HG02610 (cell line): ENCODE measurements at regions not wholly inside any gene's neighbourhood (a gene's known extent, or its start where the extent isn't known, plus 50 kb on each side); places are given as distances from the start of the nearest gene placed in this dataset.
"Not testable (repeated sequence)": the region's sequence is repeated elsewhere in the genome, so short reads cannot be mapped to it uniquely, and the experiment has no call there.

Experiments used
- ATAC-seq: cut with Tn5 transposase; IDR thresholded peaks from one replicate; pipeline ENCODE4 v1.9.1; 2021; ENCODE audit warnings: mild to moderate bottlenecking, moderate library complexity; ENCODE audit not compliant: unreplicated experiment

DNA sequence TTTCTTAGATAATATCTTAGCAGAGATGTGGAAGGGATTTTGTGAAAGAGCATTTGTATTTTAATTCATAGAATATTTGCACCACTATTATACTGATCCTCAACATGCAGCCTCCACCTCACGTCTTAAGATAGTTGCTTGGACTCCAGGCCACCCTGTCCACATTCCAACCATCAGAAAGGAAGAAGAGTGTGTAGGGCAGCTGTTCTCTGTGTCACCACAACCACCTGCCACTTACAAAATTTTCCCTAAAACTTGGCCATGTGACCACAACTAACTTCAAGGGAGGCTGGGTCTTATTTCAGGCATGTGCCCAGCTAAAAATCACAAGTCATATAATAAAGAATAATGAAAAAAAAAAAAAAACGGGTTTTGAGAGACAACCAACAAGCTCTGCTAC is 528.1 kb downstream of the RAB28 start:
- ATAC-seq, result no peak

DNA sequence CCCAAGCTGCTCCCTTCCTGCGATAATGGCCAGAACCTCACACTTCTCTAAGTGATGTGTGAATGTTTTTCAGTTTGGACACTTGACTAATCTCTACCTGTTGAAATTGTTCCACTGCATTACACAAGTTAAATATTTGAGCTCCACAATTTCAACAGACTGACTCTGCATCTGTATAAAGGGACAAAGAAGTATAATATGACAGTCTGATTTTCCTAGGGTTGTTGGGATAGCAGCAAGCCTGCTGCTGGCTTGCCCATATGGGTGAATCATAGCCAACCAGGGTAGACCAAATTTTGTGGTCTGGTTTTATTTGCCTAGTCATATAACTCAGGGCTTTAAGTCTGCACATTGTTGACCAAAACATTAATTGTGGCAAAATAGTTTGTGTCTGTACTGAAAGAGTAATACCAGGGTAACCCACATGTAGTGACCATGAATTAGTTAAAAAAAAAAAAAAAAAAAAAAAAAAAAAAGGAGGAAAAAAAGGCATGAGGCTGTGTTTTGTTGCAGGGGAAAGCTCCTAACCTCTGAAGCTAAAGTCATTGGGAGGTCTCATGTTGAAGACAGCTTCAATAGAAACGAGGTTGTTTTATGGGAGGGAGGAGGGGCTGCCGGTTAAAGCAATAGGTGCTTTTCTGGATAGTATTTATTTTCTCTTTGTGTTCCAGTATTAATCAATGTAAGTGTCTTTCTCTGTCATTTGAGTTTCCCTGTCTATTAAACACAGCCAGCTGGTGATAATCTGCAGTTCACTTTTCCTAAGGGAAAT is 534.2 kb downstream of the RAB28 start:
- ATAC-seq, result no peak

- ATAC-seq, result no peak
Observed at GRCh38 chr4:12943069-12943468, 541.1 kb downstream of the RAB28 start.

GRCh38 chr4:12933760-12934221 is 550.3 kb downstream of the RAB28 start:
- ATAC-seq, result no peak

GRCh38 chr4:12932203-12932788 is 551.8 kb downstream of the RAB28 start:
- no peak for ATAC-seq

GRCh38 chr4:12929784-12930183 is 554.4 kb downstream of the RAB28 start:
- ATAC-seq, result no peak

DNA sequence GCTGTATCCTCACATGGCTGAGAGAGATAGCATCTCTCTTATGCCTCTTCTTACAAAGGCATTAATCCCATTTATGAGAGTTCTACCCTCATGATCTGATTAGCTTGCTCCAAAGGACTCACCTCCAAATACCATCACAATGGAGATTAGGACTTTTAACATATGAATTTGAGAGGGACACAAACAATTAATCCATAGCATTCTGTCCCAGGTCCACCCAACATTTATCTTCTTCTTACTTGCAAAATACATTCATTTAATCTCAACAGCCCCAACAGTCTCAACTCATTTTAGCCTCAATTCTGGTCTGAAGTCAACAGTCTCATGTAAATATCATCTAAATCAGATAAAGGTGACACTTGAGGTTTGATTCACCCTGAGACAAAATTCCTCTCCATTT is 555.4 kb downstream of the RAB28 start:
- no peak for ATAC-seq

DNA sequence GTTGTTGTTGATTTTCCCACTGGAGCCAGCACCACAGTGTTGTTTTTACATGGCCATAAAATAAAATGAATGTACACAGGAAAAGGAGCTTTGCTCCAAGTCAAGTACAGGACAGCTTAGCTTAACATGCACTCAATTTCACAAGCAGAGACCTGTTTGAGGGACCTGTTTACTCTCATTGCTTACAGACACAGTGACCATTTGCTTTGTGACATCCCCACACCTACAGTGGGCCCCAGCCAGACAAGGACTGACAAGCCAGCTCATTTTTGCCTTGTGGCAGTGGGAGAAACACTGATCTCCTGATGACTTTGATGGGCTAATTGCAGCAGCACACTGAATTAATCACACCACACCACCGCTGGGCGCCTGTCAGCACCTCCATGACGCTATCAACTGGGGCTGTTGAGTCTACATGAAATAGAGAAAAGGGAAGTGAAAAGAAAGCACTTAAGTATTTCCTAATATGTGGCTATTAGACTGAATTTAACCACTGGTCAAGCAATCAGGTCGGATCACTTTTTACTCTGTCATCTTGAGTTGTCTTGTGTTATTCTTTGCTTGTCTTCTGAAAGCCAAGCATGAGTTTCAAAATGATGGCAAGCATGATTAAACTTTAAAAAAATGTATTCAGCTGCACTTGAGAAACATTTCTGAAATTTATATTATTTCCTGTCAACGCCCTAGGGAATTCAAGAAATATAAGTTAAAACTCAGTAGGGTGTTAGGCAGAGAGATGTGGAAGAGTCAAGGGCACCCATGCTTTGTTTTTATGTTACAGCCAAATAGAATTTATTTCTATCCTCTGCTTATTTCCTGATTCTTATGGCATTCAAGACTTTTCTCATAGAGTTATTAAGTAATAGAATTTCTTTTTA is 557.7 kb downstream of the RAB28 start:
- ATAC-seq, result no peak

DNA sequence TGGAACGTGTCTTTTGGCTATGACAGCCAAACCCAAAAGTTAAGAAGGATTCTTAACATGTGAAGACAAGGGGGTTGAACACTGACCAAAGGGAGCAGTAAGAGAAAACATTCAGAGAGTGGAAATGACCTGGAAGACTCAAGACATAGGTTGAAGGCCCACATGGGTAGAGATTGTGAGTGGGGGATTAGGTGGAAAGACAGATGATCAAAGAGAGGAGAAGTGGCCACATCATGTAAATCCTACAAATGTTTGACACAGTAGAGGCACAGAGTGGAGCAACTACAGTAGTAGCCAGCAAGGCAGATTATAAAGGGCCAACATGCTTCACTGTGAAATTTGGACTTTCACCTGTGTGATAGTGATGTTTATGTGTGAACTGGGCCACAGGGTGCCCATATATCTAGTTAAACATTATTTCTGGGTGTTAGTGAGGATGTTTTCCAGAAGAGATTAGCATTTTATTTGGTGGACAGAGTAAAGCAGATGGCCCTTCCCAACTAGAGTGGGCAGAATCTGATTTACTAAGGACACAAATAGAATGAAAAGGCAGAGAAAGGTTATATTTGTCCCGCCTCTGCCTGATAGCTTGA is 559.3 kb downstream of the RAB28 start:
- no peak for ATAC-seq

- no peak for ATAC-seq
Observed at GRCh38 chr4:12924253-12924652, 559.9 kb downstream of the RAB28 start.

GRCh38 chr4:12912896-12913418 is 571.2 kb downstream of the RAB28 start:
- no peak for ATAC-seq

GRCh38 chr4:12911750-12912358 is 572.3 kb downstream of the RAB28 start:
- no peak for ATAC-seq

DNA sequence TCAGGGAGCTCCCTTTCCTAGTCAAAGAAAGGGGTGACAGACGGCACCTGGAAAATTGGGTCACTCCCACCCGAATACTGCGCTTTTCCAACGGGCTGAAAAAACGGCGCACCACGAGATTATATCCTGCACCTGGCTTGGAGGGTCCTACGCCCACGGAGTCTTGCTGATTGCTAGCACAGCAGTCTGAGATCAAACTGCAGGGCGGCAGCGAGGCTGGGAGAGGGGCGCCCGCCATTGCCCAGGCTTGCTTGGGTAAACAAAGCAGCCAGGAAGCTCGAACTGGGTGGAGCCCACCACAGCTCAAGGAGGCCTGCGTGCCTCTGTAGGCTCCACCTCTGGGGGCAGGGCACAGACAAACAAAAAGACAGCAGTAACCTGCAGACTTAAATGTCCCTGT is 580.5 kb downstream of the RAB28 start:
- not testable (repeated sequence) for ATAC-seq

DNA sequence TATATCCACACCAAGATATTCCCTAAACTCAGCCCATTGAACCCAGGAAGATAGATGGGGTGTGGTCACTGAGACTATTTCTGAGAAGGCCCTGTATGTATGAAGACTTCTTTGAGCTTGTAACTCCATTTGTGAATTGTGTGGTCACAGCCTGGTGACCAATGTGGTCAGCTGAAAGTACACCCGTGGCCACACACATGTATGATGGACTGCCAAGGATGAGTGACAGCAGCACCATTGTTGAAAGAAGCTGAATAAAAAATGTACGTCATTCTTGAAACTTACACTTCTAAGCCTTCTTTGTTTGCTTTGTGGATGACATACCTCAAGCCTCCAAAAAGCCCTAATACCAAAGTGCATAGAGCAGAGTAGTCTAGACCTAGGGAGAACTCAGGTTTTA is 581.4 kb downstream of the RAB28 start:
- ATAC-seq, result no peak

DNA sequence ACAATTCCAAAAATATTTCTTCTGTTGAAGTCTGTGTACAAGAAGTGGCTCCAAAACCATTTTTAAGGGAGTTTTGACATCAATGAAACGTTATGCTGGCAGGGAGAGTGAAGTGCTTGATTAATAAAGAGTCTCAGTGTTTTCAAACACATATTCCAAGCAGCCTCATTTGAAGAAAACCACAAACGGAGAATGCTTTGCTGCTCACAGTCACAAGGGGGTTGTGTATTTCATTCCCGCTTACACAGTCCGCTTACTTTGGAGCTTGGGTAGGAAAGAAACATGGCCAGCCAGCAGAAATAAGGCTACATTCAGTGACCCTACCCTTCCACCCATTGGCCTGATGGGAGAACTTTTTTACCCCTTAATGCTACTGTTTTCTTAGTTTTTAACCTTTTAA is 586.2 kb downstream of the RAB28 start:
- no peak for ATAC-seq

- no peak for ATAC-seq
Observed at GRCh38 chr4:12894062-12894461, 590.1 kb downstream of the RAB28 start.

- no peak for ATAC-seq
Observed at GRCh38 chr4:12889054-12889453, 595.1 kb downstream of the RAB28 start.

DNA sequence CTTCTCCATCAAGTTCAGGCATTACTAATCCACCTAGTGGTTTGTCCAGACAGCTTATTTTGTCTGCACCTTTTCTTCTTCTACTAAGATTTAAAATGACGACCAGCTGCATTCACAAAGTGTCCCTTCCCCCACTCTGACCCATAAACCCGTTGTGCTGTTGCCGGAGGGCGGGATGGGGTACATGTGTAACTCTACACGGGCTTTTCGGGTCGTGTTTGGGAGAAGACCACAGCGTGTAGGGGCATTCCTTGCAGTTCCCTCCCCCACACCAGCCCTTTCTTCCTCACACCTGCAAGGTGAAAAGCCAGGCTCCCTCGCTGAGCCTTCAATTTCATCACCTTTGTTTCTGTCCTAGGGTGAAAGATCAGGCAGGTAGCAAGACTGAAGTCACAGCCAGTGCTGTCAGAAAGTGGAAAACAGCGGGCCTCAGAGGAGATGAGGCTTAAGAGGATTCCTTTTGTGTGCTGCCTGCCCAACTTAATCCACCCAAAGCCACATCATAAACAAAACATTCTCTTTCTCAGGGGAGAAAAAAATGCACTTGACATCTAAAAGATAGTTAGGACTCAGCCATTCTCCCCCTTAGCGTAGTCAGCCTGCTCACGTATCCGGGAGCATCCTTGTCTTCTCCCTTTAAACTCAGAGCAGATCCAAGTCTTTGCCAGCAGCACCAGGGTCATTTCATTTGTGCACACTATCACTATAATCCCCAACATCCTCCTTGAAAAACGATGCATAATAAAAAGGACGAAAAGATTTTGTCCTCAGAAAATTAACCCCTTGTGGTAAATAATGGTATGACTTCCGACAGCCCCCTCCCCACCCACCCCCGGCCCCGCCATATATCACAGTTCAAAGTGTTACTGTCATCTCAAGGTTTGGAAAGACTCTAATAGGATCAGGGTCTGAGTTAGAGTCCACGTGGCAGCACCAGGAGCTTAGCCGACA is 599.0 kb downstream of the RAB28 start:
- no peak for ATAC-seq

GRCh38 chr4:12881945-12882584 is 602.1 kb downstream of the RAB28 start:
- ATAC-seq, result no peak
